HG02642 (cell line): ENCODE measurements at regions not wholly inside any gene's neighbourhood (a gene's known extent, or its start where the extent isn't known, plus 50 kb on each side); places are given as distances from the start of the nearest gene placed in this dataset.
"Not testable (repeated sequence)": the region's sequence is repeated elsewhere in the genome, so short reads cannot be mapped to it uniquely, and the experiment has no call there.

Source experiments
- ATAC-seq: cut with Tn5 transposase; IDR thresholded peaks from one replicate; pipeline ENCODE4 v1.9.1; 2021; ENCODE audit warnings: mild to moderate bottlenecking; ENCODE audit not compliant: unreplicated experiment, poor library complexity

GRCh38 chr1:245102149-245102548, 52.6 kb upstream of the KIF26B start:
- ATAC-seq, result not testable (repeated sequence)

GRCh38 chr1:245099401-245099800, 55.4 kb upstream of the KIF26B start:
- no peak for ATAC-seq

- no peak for ATAC-seq
These were observed 55.9 kb upstream of the KIF26B start for GRCh38 chr1:245098924-245099323.

DNA sequence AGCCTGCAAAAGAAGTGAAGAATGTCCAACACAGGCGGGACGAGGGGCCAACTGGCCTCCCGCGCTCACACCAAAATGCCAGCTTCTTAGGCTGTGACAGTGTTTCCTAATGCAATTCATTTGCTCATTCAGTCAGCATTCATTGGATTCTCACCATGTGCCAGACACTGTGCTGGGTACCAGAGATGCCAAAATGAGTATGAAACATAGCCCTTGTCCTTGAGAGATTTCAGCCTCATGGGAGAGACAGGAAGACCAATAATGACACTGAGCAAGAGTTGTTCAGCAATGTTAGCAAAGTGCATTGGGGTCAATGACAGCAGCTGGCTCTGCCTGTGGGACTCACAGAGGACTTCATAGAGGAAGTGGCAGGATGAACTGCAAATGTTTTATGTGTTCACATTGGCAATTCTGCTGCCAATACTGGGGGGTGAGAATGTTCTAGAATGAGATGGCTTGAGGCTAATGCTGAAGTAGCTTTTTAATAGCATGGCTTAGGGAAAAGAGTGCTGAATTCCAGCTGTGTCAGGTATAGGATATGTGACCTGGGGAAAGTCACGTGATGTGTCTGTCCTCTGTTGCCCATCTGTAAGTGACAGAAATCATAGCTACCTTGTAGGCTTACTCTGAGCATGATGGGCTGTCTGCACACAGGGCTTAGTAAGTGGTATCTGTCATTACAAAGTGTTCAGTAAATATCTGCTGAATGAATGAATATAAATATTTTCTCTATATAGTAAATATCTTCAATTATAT, 58.3 kb upstream of the KIF26B start:
- no peak for ATAC-seq

DNA sequence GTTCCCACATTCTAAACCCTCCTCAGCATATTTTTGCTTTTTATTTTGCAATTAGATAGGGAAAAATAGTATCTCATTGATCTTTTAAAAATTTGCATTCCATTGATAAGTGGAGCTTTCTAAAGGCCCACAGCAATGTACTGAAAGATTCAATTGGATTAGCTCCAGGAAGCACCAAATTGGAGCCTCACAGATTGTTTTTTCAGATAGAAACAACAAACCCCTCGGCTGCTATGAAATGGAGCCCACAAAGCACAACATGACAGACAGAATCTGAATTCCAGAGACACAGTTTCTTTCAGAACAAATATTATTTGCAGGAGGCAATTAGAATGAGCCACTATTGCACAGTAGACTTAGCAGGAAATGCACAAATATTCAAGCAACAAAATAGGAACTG, 58.9 kb upstream of the KIF26B start:
- ATAC-seq, result no peak

GRCh38 chr1:245094954-245095353, 59.8 kb upstream of the KIF26B start:
- ATAC-seq, result no peak

GRCh38 chr1:245094092-245094491, 60.7 kb upstream of the KIF26B start:
- ATAC-seq, result no peak

- no peak for ATAC-seq
These were observed 62.2 kb upstream of the KIF26B start for GRCh38 chr1:245092638-245092976.

- no peak for ATAC-seq
These were observed 62.8 kb upstream of the KIF26B start for GRCh38 chr1:245091818-245092637.

GRCh38 chr1:245091171-245091621, 63.6 kb upstream of the KIF26B start:
- ATAC-seq, result no peak

DNA sequence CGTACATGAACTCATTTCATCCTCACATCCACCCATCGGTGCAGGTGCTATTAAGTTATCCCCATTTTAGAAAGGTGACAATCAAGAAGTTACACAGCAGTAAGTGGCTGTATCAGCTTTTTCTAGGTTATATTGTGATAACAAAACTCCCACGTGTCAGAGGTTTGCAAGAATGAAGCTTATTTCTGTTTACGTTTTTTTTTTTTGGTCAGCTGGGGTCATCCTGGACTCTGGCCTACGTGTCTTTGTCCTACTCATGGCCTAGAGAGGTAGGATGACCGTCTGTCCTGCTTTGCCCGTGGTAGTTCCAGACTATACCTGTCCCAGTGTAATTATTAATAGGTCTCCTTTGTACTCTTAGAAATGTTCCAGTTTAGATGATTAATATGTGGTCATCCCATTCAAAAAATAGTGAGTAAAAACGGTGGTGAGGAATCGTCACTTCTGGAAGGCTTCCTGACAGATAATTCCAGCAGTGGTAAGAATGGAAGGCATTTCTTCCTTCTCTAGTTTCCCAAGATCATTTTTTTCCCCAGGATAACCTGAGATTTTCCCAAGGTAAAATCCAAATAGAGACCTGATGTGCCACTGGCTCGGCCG, 64.2 kb upstream of the KIF26B start:
- no peak for ATAC-seq

GRCh38 chr1:245087723-245088122, 67.1 kb upstream of the KIF26B start:
- no peak for ATAC-seq

- ATAC-seq, result no peak
These were observed 68.3 kb upstream of the KIF26B start for GRCh38 chr1:245086389-245086969.

- no peak for ATAC-seq
These were observed 69.2 kb upstream of the KIF26B start for GRCh38 chr1:245085508-245086095.

DNA sequence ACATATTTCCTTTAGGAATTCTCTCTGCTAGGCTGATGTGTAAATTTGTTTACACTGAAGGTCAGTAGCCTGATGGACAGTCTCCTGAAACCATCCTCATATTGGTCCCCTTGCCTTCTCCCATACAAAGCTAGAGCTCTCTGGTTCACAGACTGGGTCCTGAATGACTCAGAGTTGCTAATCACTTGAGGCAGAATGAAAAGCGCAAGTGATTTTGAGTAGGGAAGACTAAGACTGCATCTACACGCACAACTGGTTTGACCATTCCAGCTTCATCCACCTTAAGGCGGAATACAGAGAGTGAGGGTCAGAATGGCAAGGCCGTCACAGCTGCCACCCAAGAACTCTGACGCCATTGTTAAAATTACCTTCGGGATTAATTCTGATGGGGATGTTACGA, 70.2 kb upstream of the KIF26B start:
- no peak for ATAC-seq

- ATAC-seq, result no peak
These were observed 75.7 kb upstream of the KIF26B start for GRCh38 chr1:245079021-245079609.

- ATAC-seq, result no peak
These were observed 79.9 kb upstream of the KIF26B start for GRCh38 chr1:245074898-245075297.

GRCh38 chr1:245074232-245074747, 80.5 kb upstream of the KIF26B start:
- ATAC-seq, result no peak

GRCh38 chr1:245070836-245071615, 83.8 kb upstream of the KIF26B start:
- ATAC-seq, result no peak
